ENCODE measurements at regions not wholly inside any gene's neighbourhood (a gene's known extent, or its start where the extent isn't known, plus 50 kb on each side); places are given as distances from the start of the nearest gene placed in this dataset.
"Not testable (repeated sequence)": the region's sequence is repeated elsewhere in the genome, so short reads cannot be mapped to it uniquely, and the experiment has no call there.

- intact Hi-C loops (cut with micrococcal nuclease) = no loop called here
- H3K27ac Mint-ChIP-seq = no peak overlapping the region
- DNase-seq = no peak
- H3K27me3 Mint-ChIP-seq = no peaks in the 10 kb centered on the region
- ChIA-PET POLR2A (no interaction called here), CTCF (no interaction called here)
- no peak overlapping the region for H3K4me3 Mint-ChIP-seq
- no peaks in the 10 kb centered on the region for H3K9me3 Mint-ChIP-seq
- no peaks in the 10 kb centered on the region for H3K4me1 Mint-ChIP-seq (ENCODE audit: low read depth)
- H3K36me3 Mint-ChIP-seq = no peaks in the 10 kb centered on the region
These were observed 160.0 kb upstream of the ZNF804B start for GRCh38 chr7:88599528-88599927.

DNA sequence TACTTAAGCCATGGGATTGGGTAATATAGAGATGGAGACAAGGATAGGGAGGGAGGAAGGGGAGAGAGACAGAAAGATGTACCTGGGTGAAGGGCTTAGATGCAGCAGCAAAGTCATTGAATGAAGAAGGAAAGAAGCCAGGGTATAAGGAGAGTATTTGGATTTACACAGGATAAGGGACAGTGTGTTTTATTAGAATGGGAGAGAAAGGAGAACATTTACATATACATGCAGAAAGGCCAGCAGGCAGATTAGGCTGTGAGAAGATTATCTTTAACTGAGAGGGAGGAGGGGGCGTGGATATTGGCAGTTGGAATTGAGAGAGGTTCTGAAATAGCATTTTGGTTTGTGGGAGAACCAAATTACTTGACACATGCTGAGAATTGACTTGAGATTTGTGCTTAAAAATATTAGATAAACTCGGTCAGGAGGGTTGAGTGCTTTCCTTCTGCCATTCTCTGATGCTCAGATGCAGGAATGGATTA, 161.5 kb upstream of the ZNF804B start:
- Mint-ChIP-seq H3K9me3 (no peaks in the 10 kb centered on the region), H3K27ac (no peak overlapping the region), H3K4me3 (no peak overlapping the region), H3K36me3 (no peaks in the 10 kb centered on the region), H3K27me3 (no peaks in the 10 kb centered on the region), H3K4me1 (ENCODE audit: low read depth) (no peaks in the 10 kb centered on the region)
- ChIA-PET POLR2A (no interaction called here), CTCF (no interaction called here)
- intact Hi-C loops (cut with micrococcal nuclease) = no loop called here
- no peak for DNase-seq

- intact Hi-C loops (cut with micrococcal nuclease) = no loop called here
- no peaks in the 10 kb centered on the region for H3K27me3 Mint-ChIP-seq
- no peaks in the 10 kb centered on the region for H3K36me3 Mint-ChIP-seq
- H3K4me3 Mint-ChIP-seq = no peak overlapping the region
- H3K4me1 Mint-ChIP-seq (ENCODE audit: low read depth) = no peaks in the 10 kb centered on the region
- POLR2A ChIA-PET = no interaction called here
- CTCF ChIA-PET = no interaction called here
- H3K27ac Mint-ChIP-seq = no peak overlapping the region
- H3K9me3 Mint-ChIP-seq = peaks cover 4% of the 10 kb centered on the region
- DNase-seq = no peak
These were observed 168.5 kb upstream of the ZNF804B start for GRCh38 chr7:88590963-88591362.

DNA sequence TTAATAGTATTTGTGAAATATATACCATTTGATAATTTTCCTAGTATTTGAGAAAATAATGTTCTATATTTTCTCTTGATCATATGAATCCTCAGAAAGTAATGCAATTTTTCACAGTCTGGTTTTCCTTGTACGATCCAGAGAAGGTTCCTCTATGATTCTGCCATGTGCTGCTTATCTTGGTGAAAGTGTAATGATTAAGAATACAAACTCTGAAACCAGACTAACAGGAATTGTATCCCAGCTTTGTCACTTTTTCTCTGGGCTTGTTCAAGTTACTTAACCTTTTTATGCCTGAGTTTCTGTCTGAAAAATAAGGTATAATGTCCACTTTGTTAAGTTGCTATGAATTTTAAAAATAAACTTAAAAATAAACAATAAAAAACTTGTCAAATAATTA, 169.6 kb upstream of the ZNF804B start:
- no peak for DNase-seq
- H3K27me3 Mint-ChIP-seq = no peaks in the 10 kb centered on the region

DNA sequence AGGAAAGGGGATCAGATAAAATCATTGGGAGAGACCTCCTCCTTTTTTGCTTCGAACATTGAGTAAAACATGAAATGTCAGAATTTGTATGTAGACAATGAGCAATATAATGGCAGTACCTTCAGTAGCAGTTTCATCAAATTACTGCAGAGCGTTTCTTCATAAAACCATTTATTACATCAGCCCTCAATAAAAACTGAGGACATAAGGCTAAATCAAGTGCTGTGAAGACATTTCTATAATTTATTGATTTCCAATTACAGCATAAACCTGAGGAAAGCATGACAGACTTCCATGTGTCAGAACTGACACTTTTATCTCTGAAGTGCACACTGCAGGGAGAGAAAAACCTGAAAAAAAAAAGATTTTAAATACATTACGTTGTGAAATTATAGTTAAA, 172.6 kb upstream of the ZNF804B start:
- no peaks in the 10 kb centered on the region for H3K36me3 Mint-ChIP-seq
- H3K4me3 Mint-ChIP-seq = no peak overlapping the region
- no peaks in the 10 kb centered on the region for H3K4me1 Mint-ChIP-seq (ENCODE audit: low read depth)
- H3K27me3 Mint-ChIP-seq = no peaks in the 10 kb centered on the region
- no peak overlapping the region for H3K27ac Mint-ChIP-seq
- ChIA-PET POLR2A (no interaction called here), CTCF (no interaction called here)
- no peaks in the 10 kb centered on the region for H3K9me3 Mint-ChIP-seq
- no peak for DNase-seq
- intact Hi-C loops (cut with micrococcal nuclease) = no loop called here

More for the DNA sequence above, 169.6 kb upstream of the ZNF804B start:
- no peaks in the 10 kb centered on the region for H3K36me3 Mint-ChIP-seq
- no peaks in the 10 kb centered on the region for H3K4me1 Mint-ChIP-seq (ENCODE audit: low read depth)
- H3K4me3 Mint-ChIP-seq = no peak overlapping the region
- peaks cover 4% of the 10 kb centered on the region for H3K9me3 Mint-ChIP-seq
- intact Hi-C loops (cut with micrococcal nuclease) = no loop called here
- no peak overlapping the region for H3K27ac Mint-ChIP-seq
- ChIA-PET CTCF (no interaction called here), POLR2A (no interaction called here)

DNA sequence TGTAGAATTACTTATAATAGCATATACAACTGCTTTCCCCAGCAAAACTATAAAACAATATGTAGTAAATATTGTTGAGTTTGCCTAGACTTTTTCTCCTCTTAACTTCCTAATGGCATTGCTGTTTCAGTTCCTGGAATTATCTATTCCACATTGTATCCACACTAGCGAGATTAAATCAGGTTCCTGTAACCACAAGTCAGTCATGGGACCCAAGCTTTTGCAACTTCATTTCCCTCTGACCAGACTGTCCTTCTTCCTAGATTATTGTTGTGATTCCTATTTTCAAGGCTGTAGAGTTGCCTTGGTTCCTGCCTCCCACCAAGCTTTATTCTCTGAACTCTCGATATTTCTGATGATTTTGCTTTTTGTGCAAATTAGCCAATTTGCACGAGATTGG, 173.3 kb upstream of the ZNF804B start:
- intact Hi-C loops (cut with micrococcal nuclease) = no loop called here
- Mint-ChIP-seq H3K36me3 (no peaks in the 10 kb centered on the region), H3K9me3 (no peaks in the 10 kb centered on the region), H3K4me1 (ENCODE audit: low read depth) (no peaks in the 10 kb centered on the region), H3K27ac (no peak overlapping the region), H3K27me3 (no peaks in the 10 kb centered on the region), H3K4me3 (no peak overlapping the region)
- CTCF ChIA-PET = no interaction called here
- POLR2A ChIA-PET = no interaction called here
- no peak for DNase-seq

- H3K9me3 Mint-ChIP-seq = no peaks in the 10 kb centered on the region
- intact Hi-C loops (cut with micrococcal nuclease) = no loop called here
- no peak overlapping the region for H3K4me3 Mint-ChIP-seq
- H3K4me1 Mint-ChIP-seq (ENCODE audit: low read depth) = no peaks in the 10 kb centered on the region
- no peak overlapping the region for H3K27ac Mint-ChIP-seq
- CTCF ChIA-PET = no interaction called here
- DNase-seq = no peak
- POLR2A ChIA-PET = no interaction called here
- H3K27me3 Mint-ChIP-seq = no peaks in the 10 kb centered on the region
- H3K36me3 Mint-ChIP-seq = no peaks in the 10 kb centered on the region
These were observed 182.8 kb upstream of the ZNF804B start for GRCh38 chr7:88576720-88577119.

GRCh38 chr7:88566162-88566729, 193.3 kb upstream of the ZNF804B start:
- Mint-ChIP-seq H3K36me3 (no peaks in the 10 kb centered on the region), H3K27me3 (peaks cover 2% of the 10 kb centered on the region), H3K27ac (no peak overlapping the region), H3K9me3 (no peaks in the 10 kb centered on the region), H3K4me3 (no peak overlapping the region), H3K4me1 (ENCODE audit: low read depth) (no peaks in the 10 kb centered on the region)
- ChIA-PET CTCF (no interaction called here), POLR2A (no interaction called here)
- no peak for DNase-seq
- intact Hi-C loops (cut with micrococcal nuclease) = no loop called here

- Mint-ChIP-seq H3K4me1 (ENCODE audit: low read depth) (no peaks in the 10 kb centered on the region), H3K36me3 (no peaks in the 10 kb centered on the region), H3K27me3 (peaks cover 2% of the 10 kb centered on the region), H3K9me3 (no peaks in the 10 kb centered on the region), H3K27ac (no peak overlapping the region), H3K4me3 (no peak overlapping the region)
- POLR2A ChIA-PET = no interaction called here
- DNase-seq = no peak
- CTCF ChIA-PET = no interaction called here
- intact Hi-C loops (cut with micrococcal nuclease) = no loop called here
These were observed 194.1 kb upstream of the ZNF804B start for GRCh38 chr7:88565401-88565800.

DNA sequence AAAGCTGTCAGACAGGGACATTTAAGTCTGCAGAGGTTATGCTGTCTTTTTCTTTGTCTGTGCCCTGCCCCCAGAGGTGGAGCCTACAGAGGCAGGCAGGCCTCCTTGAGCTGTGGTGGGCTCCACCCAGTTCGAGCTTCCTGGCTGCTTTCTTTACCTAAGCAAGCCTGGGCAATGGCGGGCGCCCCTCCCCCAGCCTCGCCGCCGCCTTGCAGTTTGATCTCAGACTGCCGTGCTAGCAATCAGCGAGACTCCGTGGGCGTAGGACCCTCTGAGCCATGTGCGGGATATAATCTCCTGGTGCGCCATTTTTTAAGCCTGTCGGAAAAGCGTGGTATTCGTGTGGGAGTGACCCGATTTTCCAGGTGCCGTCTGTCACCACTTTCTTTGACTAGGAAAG, 203.1 kb upstream of the ZNF804B start:
- H3K36me3 Mint-ChIP-seq; H3K4me1 Mint-ChIP-seq (ENCODE audit: low read depth); intact Hi-C loops (cut with micrococcal nuclease); CTCF ChIA-PET; H3K4me3 Mint-ChIP-seq; POLR2A ChIA-PET; H3K9me3 Mint-ChIP-seq; H3K27ac Mint-ChIP-seq; H3K27me3 Mint-ChIP-seq; DNase-seq: not testable (repeated sequence)

- intact Hi-C loops (cut with micrococcal nuclease); POLR2A ChIA-PET; DNase-seq; H3K27me3 Mint-ChIP-seq; H3K9me3 Mint-ChIP-seq; CTCF ChIA-PET; H3K4me1 Mint-ChIP-seq (ENCODE audit: low read depth); H3K4me3 Mint-ChIP-seq; H3K27ac Mint-ChIP-seq; H3K36me3 Mint-ChIP-seq: not testable (repeated sequence)
These were observed 204.7 kb upstream of the ZNF804B start for GRCh38 chr7:88554847-88555246.

GRCh38 chr7:88548399-88548798, 211.1 kb upstream of the ZNF804B start:
- H3K27ac Mint-ChIP-seq = no peak overlapping the region
- ChIA-PET CTCF (interaction anchor here (1.2 to 1.7 kb wide), 2 partner anchors 30 to 1074 kb away, joined by 3 to 4 read pairs; no protein-coding TSS in a partner anchor), POLR2A (no interaction called here)
- H3K27me3 Mint-ChIP-seq = no peaks in the 10 kb centered on the region
- no peaks in the 10 kb centered on the region for H3K36me3 Mint-ChIP-seq
- intact Hi-C loops (cut with micrococcal nuclease) = loop anchor here (10.0 kb wide), 1 partner anchor 216 kb away; no protein-coding TSS in a partner anchor
- DNase-seq = no peak
- H3K9me3 Mint-ChIP-seq = peaks cover 8% of the 10 kb centered on the region
- no peak overlapping the region for H3K4me3 Mint-ChIP-seq
- H3K4me1 Mint-ChIP-seq (ENCODE audit: low read depth) = no peaks in the 10 kb centered on the region

GRCh38 chr7:88546808-88547207, 212.7 kb upstream of the ZNF804B start:
- H3K36me3 Mint-ChIP-seq = no peaks in the 10 kb centered on the region
- H3K4me1 Mint-ChIP-seq (ENCODE audit: low read depth) = no peaks in the 10 kb centered on the region
- intact Hi-C loops (cut with micrococcal nuclease) = loop anchor here (2.0 to 10.0 kb wide), 2 partner anchors 218 to 288 kb away; no protein-coding TSS in a partner anchor
- CTCF ChIA-PET = interaction anchor here (0.6 to 1.7 kb wide), 3 partner anchors 73 to 1624 kb away, joined by 3 to 4 read pairs (median 3); no protein-coding TSS in a partner anchor
- POLR2A ChIA-PET = no interaction called here
- peaks cover 8% of the 10 kb centered on the region for H3K9me3 Mint-ChIP-seq
- H3K4me3 Mint-ChIP-seq = no peak overlapping the region
- H3K27me3 Mint-ChIP-seq = no peaks in the 10 kb centered on the region
- no peak overlapping the region for H3K27ac Mint-ChIP-seq
- DNase-seq = peak; percentile 20

Measured in activated CD4-positive, alpha-beta memory T cell treated with anti-CD3 and anti-CD28 coated beads for 36 hours (primary cell).